Hepatocyte (in vitro differentiated cells): ENCODE measurements at regions not wholly inside any gene's neighbourhood (a gene's known extent, or its start where the extent isn't known, plus 50 kb on each side); places are given as distances from the start of the nearest gene placed in this dataset.

ENCODE experiments used
- DNase-seq: peaks from one replicate; pipeline ENCODE4 v3.0.0-alpha.2; 2016; ENCODE audit warnings: low spot score
- H2AFZ ChIP-seq: fragments of 200-600 bp; sonication (generic); 2 replicates; pipeline ENCODE4 v1.6.0; 2016; ENCODE audit warnings: antibody characterized with exemption, mild to moderate bottlenecking
- H3K27ac ChIP-seq: fragments of 200-600 bp; sonication (generic); 2 replicates; pipeline ENCODE4 v1.5.1; 2016; ENCODE audit warnings: mild to moderate bottlenecking
- H3K27me3 ChIP-seq: fragments of 200-600 bp; sonication (generic); 2 replicates; pipeline ENCODE4 v1.6.1; 2016
- H3K36me3 ChIP-seq: fragments of 200-600 bp; sonication (generic); replicated peaks from 2 replicates; pipeline ENCODE4 v1.5.1; 2016; ENCODE audit warnings: low read depth; ENCODE audit not compliant: insufficient read depth
- H3K4me1 ChIP-seq: fragments of 200-600 bp; sonication (generic); 2 replicates; pipeline ENCODE4 v1.5.1; 2016; ENCODE audit warnings: mild to moderate bottlenecking, moderate library complexity; ENCODE audit not compliant: insufficient read depth
- H3K4me2 ChIP-seq: fragments of 200-600 bp; sonication (generic); 2 replicates; pipeline ENCODE4 v1.6.0; 2016
- H3K4me3 ChIP-seq: fragments of 200-600 bp; sonication (generic); 2 replicates; pipeline ENCODE4 v1.5.1; 2016; ENCODE audit warnings: mild to moderate bottlenecking
- H3K79me2 ChIP-seq: fragments of 200-600 bp; sonication (generic); 2 replicates; pipeline ENCODE4 v1.6.0; 2017; ENCODE audit warnings: mild to moderate bottlenecking
- H3K9me2 ChIP-seq: fragments of 200-600 bp; sonication (generic); replicated peaks from 2 replicates; pipeline ENCODE4 v1.6.0; 2017; ENCODE audit warnings: mild to moderate bottlenecking; ENCODE audit not compliant: insufficient read depth
- H3K9me3 ChIP-seq: fragments of 200-600 bp; sonication (generic); 2 replicates; pipeline ENCODE4 v1.5.1; 2016; ENCODE audit warnings: low read depth, mild to moderate bottlenecking
- H4K20me1 ChIP-seq: fragments of 200-600 bp; sonication (generic); 2 replicates; pipeline ENCODE4 v1.6.0; 2016; ENCODE audit warnings: mild to moderate bottlenecking; ENCODE audit not compliant: insufficient read depth, poor library complexity, severe bottlenecking
- CTCF ChIP-seq: fragments of 200-600 bp; sonication (generic); IDR thresholded peaks from 2 replicates; pipeline ENCODE4 v1.5.1; 2016; ENCODE audit warnings: antibody characterized with exemption, mild to moderate bottlenecking; ENCODE audit not compliant: poor library complexity
- EZH2 ChIP-seq: fragments of 200-600 bp; sonication (generic); IDR thresholded peaks from 2 replicates; pipeline ENCODE4 v1.6.1; 2016; ENCODE audit warnings: antibody characterized with exemption, mild to moderate bottlenecking, borderline replicate concordance
- EZH2phosphoT487 ChIP-seq: fragments of 200-600 bp; sonication (generic); IDR thresholded peaks from one replicate; pipeline ENCODE4 v1.6.1; 2018; ENCODE audit warnings: antibody characterized with exemption, mild to moderate bottlenecking, low read depth, moderate library complexity; ENCODE audit not compliant: unreplicated experiment, severe bottlenecking
- WGBS: methylation state at CpG from one replicate; pipeline ENCODE4 v1.1.6; 2016; ENCODE audit warnings: low lambda C conversion rate; ENCODE audit errors: missing lambda C conversion rate; 5-methylcytosine and 5-hydroxymethylcytosine counted together

- 75% methylated on average over 15 of the region's 15 CpGs for WGBS
- H3K9me2 ChIP-seq: no peaks in the 10 kb centered on the region
- H3K36me3 ChIP-seq: no peaks in the 10 kb centered on the region
- no peaks in the 10 kb centered on the region for H3K79me2 ChIP-seq
- no peaks in the 10 kb centered on the region for H3K9me3 ChIP-seq
- peak; percentile 64 for DNase-seq
- no peaks in the 10 kb centered on the region for H4K20me1 ChIP-seq
- no peak overlapping the region for H2AFZ ChIP-seq
- TF ChIP-seq EZH2: no peak
- TF ChIP-seq EZH2phosphoT487: no peak
- TF ChIP-seq CTCF: no peak
- H3K4me3 ChIP-seq: no peak overlapping the region
- no peak overlapping the region for H3K27ac ChIP-seq
- no peaks in the 10 kb centered on the region for H3K4me1 ChIP-seq
- no peaks in the 10 kb centered on the region for H3K27me3 ChIP-seq
- no peak overlapping the region for H3K4me2 ChIP-seq
These were observed 618.0 kb downstream of the BRD1 start for GRCh38 chr22:49209452-49210195.

DNA sequence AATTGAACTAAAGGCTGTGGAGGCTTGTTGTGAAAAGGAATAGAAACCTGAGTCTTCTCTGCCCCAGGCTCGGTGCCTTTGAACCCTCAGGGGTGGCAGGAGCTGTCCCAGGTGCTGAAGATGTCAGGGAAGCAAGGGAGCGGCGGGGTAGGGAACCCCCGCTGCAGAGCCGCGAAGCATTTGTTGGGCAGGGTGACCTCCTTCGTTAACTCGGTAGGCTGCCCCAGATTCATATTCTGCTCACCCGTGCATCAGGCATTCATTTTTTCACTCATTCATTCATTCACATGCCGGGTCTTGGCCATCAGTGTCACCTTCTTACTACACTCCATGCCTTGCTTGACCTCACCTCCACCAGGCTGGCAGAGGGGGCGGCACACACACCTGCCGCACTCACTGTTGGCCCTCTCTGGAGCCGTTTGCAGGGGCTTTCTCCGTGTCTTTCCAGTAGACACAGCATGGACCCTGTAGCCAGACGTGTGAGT lies 618.9 kb downstream of the BRD1 start:
- no peak overlapping the region for H2AFZ ChIP-seq
- DNase-seq: peak; percentile 29
- WGBS: 63% methylated on average over 15 of the region's 15 CpGs
- H3K9me3 ChIP-seq: no peaks in the 10 kb centered on the region
- no peaks in the 10 kb centered on the region for H3K36me3 ChIP-seq
- no peak for TF ChIP-seq EZH2
- H3K4me2 ChIP-seq: no peak overlapping the region
- H3K27ac ChIP-seq: no peak overlapping the region
- no peak overlapping the region for H3K4me3 ChIP-seq
- H4K20me1 ChIP-seq: no peaks in the 10 kb centered on the region
- H3K79me2 ChIP-seq: no peaks in the 10 kb centered on the region
- no peaks in the 10 kb centered on the region for H3K9me2 ChIP-seq
- no peaks in the 10 kb centered on the region for H3K27me3 ChIP-seq
- H3K4me1 ChIP-seq: no peaks in the 10 kb centered on the region

- Histone ChIP-seq H3K9me3 (no peaks in the 10 kb centered on the region), H3K36me3 (no peaks in the 10 kb centered on the region), H3K27me3 (no peaks in the 10 kb centered on the region), H3K4me3 (no peak overlapping the region), H2AFZ (no peak overlapping the region), H3K4me1 (no peaks in the 10 kb centered on the region), H3K79me2 (no peaks in the 10 kb centered on the region), H3K9me2 (no peaks in the 10 kb centered on the region), H3K4me2 (no peak overlapping the region), H3K27ac (no peak overlapping the region), H4K20me1 (no peaks in the 10 kb centered on the region)
- DNase-seq: no peak
- TF ChIP-seq CTCF (no peak), EZH2phosphoT487 (no peak)
- WGBS: 90% methylated on average over 2 of the region's 2 CpGs
These were observed 619.7 kb downstream of the BRD1 start for GRCh38 chr22:49208004-49208402.

DNA sequence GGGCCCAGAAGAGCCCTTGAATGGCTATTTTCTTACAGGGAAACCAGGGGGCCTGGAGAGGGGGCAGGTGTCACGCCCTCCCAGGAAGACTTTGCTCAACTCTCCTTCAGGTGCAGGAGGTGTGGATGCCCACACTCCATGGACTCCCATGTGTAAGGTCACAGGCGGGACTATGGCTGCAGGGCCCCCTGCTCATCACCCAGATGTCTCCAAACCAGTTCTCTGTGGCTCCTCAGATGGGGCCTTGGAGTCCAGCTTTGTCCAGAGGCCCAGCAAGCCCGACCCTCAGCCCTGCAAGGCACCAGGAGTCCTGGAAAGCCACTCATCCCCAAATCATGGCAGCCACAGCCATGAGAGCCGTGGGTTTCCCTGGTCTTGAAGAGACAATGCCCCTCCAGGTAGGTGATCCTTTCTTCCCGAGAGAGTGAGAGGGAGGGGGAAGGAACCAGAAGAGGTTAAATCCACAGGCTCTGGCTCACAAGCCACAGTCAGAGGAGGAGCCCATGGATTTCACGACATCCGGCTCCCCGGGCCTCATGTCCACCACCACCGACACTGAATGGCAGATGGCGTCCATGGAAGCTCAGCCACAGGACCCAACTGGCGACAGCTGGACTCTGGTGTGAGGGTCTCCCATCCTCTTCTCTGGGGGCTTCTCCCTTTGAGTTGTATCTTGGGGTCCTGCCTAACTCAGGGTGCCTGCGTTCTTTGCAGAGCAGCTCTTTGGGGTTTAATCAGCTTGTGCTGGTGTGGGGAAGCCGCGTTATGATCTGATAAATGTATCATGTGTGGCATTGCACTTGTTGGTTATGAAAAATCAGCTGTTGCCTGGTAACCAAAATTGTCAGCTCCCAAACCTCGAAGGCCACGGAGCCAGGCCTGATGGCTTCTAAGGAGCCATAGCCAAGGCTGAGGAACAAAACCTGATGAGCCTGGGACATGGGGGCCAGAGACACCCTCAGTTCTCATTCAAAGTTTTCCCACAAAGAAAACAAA lies 620.4 kb downstream of the BRD1 start:
- no peak for TF ChIP-seq CTCF
- TF ChIP-seq EZH2: no peak
- no peak for TF ChIP-seq EZH2phosphoT487
- no peaks in the 10 kb centered on the region for H4K20me1 ChIP-seq
- no peaks in the 10 kb centered on the region for H3K36me3 ChIP-seq
- H3K79me2 ChIP-seq: no peaks in the 10 kb centered on the region
- H3K4me2 ChIP-seq: no peak overlapping the region
- no peaks in the 10 kb centered on the region for H3K27me3 ChIP-seq
- no peaks in the 10 kb centered on the region for H3K9me2 ChIP-seq
- no peaks in the 10 kb centered on the region for H3K9me3 ChIP-seq
- no peak overlapping the region for H3K4me3 ChIP-seq
- DNase-seq: no peak
- WGBS: 77% methylated on average over 16 of the region's 16 CpGs
- no peak overlapping the region for H2AFZ ChIP-seq
- H3K27ac ChIP-seq: no peak overlapping the region
- no peaks in the 10 kb centered on the region for H3K4me1 ChIP-seq
